Endothelial cell of umbilical vein (primary cell): ENCODE measurements at regions not wholly inside any gene's neighbourhood (a gene's known extent, or its start where the extent isn't known, plus 50 kb on each side); places are given as distances from the start of the nearest gene placed in this dataset.

Source experiments
- BruUV-seq: library from RNA; stranded (reverse); fragments of 400-500 nt; replicated peaks from 2 replicates; lab custom pipeline; 2021; lab: Mats Ljungman, UMichigan
- CTCF ChIA-PET: fragments of 300-600, 350-600 bp; sonication (Branson Sonifier 250); formaldehyde crosslinking; loops from one replicate; lab custom pipeline; 2021; ENCODE audit warnings: antibody characterized with exemption, inconsistent platforms; lab: Charles Lee
- POLR2A ChIA-PET: fragments of 300-600, 350-600 bp; sonication (Branson Sonifier 250); formaldehyde crosslinking; loops from one replicate; lab custom pipeline; 2021; ENCODE audit warnings: antibody characterized with exemption, inconsistent platforms; lab: Charles Lee
- DNase-seq: peaks from one replicate; pipeline ENCODE4 v3.0.0-alpha.2; 2011; ENCODE audit warnings: low read depth, low spot score
- FAIRE-seq: peaks from 2 replicates; lab custom pipeline; 2011; peaks lifted over from hg19 to GRCh38; lab: Jason Lieb, UNC
- H2AFZ ChIP-seq: 2 replicates; pipeline ENCODE4 v1.6.0; 2012; ENCODE audit warnings: low read depth, low read length, control low read depth, inconsistent platforms
- H3K27ac ChIP-seq: 2 replicates; pipeline ENCODE4 v1.5.1; 2011; ENCODE audit warnings: low read depth, mild to moderate bottlenecking, control low read depth, low read length, moderate library complexity; ENCODE audit not compliant: insufficient read depth
- H3K27me3 ChIP-seq, 2 experiments: 2 replicates each; pipeline versions ENCODE4 v1.6.0 to v1.6.1; 2011; ENCODE audit warnings: low read length in 2 of 2, mixed read lengths in 1 of 2; ENCODE audit not compliant: control insufficient read depth in 2 of 2, insufficient read depth in 2 of 2
- H3K36me3 ChIP-seq, 2 experiments: 2 replicates in 1 of 2; 3 replicates in 1 of 2; pipeline ENCODE4 v1.5.1; 2011; ENCODE audit warnings: low read length in 2 of 2, mild to moderate bottlenecking in 1 of 2, moderate library complexity in 1 of 2; ENCODE audit not compliant: control insufficient read depth in 2 of 2, insufficient read depth in 2 of 2; ENCODE audit errors: extremely low read depth in 1 of 2
- H3K4me1 ChIP-seq: 3 replicates; pipeline ENCODE4 v1.5.1; 2011; ENCODE audit warnings: mild to moderate bottlenecking, low read length; ENCODE audit not compliant: control insufficient read depth, insufficient read depth; ENCODE audit errors: extremely low read depth
- H3K4me2 ChIP-seq: 2 replicates; pipeline ENCODE4 v1.6.1; 2011; ENCODE audit warnings: low read length, control low read depth, mixed read lengths; ENCODE audit not compliant: insufficient read depth
- H3K4me3 ChIP-seq, 3 experiments: fragments of 200-600 bp in 1 of 3; sonication (generic), shearing (Covaris generic) in 1 of 3; replicated peaks in 1 of 3; 2 replicates each; pipeline ENCODE4 v1.5.1; 2011 to 2016; ENCODE audit warnings: control low read depth in 3 of 3, low read length in 3 of 3, mild to moderate bottlenecking in 2 of 3, inconsistent platforms in 1 of 3, low read depth in 1 of 3, moderate library complexity in 1 of 3; ENCODE audit not compliant: insufficient read depth in 1 of 3
- H3K79me2 ChIP-seq: 2 replicates; pipeline ENCODE4 v1.6.0; 2012; ENCODE audit warnings: low read length, inconsistent platforms; ENCODE audit not compliant: control insufficient read depth, insufficient read depth
- H3K9ac ChIP-seq: replicated peaks from 2 replicates; pipeline ENCODE3; 2011; ENCODE audit warnings: low read length, control low read depth; ENCODE audit not compliant: insufficient read depth; ENCODE audit errors: extremely low read depth
- H3K9me1 ChIP-seq: replicated peaks from 3 replicates; pipeline ENCODE4 v1.6.0; 2011; ENCODE audit warnings: mild to moderate bottlenecking, low read length; ENCODE audit not compliant: control insufficient read depth, insufficient read depth; ENCODE audit errors: extremely low read depth
- H3K9me3 ChIP-seq: replicated peaks from 2 replicates; pipeline ENCODE4 v1.5.1; 2012; ENCODE audit warnings: low read length, inconsistent platforms; ENCODE audit not compliant: control insufficient read depth, insufficient read depth
- H4K20me1 ChIP-seq: replicated peaks from 2 replicates; pipeline ENCODE3; 2011; ENCODE audit warnings: mild to moderate bottlenecking, low read length; ENCODE audit not compliant: control insufficient read depth, insufficient read depth; ENCODE audit errors: extremely low read depth
- CTCF ChIP-seq, 2 donors: IDR thresholded peaks; 1 replicate in 1 of 2; 2 replicates in 1 of 2; pipeline ENCODE4 v1.5.1; 2011; ENCODE audit warnings: low read length in 2 of 2, mild to moderate bottlenecking in 2 of 2, moderate library complexity in 2 of 2, control low read depth in 1 of 2, inconsistent platforms in 1 of 2, low read depth in 1 of 2; ENCODE audit not compliant: insufficient read depth in 1 of 2; ENCODE audit errors: extremely low read depth in 1 of 2
- EZH2 ChIP-seq: IDR thresholded peaks from 2 replicates; pipeline ENCODE4 v1.6.1; 2012; ENCODE audit warnings: borderline replicate concordance, low read depth, mild to moderate bottlenecking, moderate library complexity, low read length, inconsistent platforms; ENCODE audit not compliant: severe bottlenecking
- FOS ChIP-seq: IDR thresholded peaks from 2 replicates; pipeline ENCODE4 v1.6.1; 2011; ENCODE audit warnings: mild to moderate bottlenecking, low read length, moderate library complexity, borderline replicate concordance; ENCODE audit not compliant: insufficient read depth
- GATA2 ChIP-seq: IDR thresholded peaks from 2 replicates; pipeline ENCODE4 v1.7.0; 2011; ENCODE audit warnings: low read depth, mild to moderate bottlenecking, moderate library complexity, mixed read lengths, low read length; ENCODE audit not compliant: insufficient read length, insufficient read depth
- JUN ChIP-seq: IDR thresholded peaks from 2 replicates; pipeline ENCODE4 v1.6.1; 2011; ENCODE audit warnings: borderline replicate concordance, low read depth; ENCODE audit not compliant: insufficient read length, insufficient read depth
- MAX ChIP-seq: IDR thresholded peaks from 2 replicates; pipeline ENCODE4 v1.6.1; 2011; ENCODE audit not compliant: insufficient read depth, insufficient read length
- MYC ChIP-seq: IDR thresholded peaks from one replicate; pipeline ENCODE4 v1.6.1; 2011; ENCODE audit warnings: mild to moderate bottlenecking, low read depth, low read length
- POLR2A ChIP-seq: IDR thresholded peaks from 2 replicates; pipeline ENCODE4 v1.6.1; 2012; ENCODE audit warnings: low read depth, mild to moderate bottlenecking, control low read depth, low read length
- POLR2AphosphoS5 ChIP-seq: IDR thresholded peaks from 2 replicates; pipeline ENCODE4 v1.6.1; 2012; ENCODE audit warnings: low read depth, mild to moderate bottlenecking, control low read depth, low read length, moderate library complexity; ENCODE audit not compliant: insufficient read depth
- dilution Hi-C: fragments of 300-500 bp; cut with MboI; formaldehyde crosslinking; loops from one replicate; pipeline ENCODE4 v1.15.0; 2019; ENCODE audit warnings: low sequenced_read_pairs; ENCODE audit not compliant: extremely low pct_ligation_motif_present
- intact Hi-C: fragments of 100-400 bp; cut with micrococcal nuclease; formaldehyde crosslinking; loops from one replicate; pipeline ENCODE4 v1.10.0; 2022

GRCh38 chr11:70506986-70507385 is 108.7 kb downstream of the CTTN start:
- no peak overlapping the region for H2AFZ ChIP-seq
- no peaks in the 10 kb centered on the region for H3K36me3 ChIP-seq
- no peak for TF ChIP-seq FOS
- TF ChIP-seq GATA2, result no peak
- TF ChIP-seq POLR2A, result no peak
- no peak for TF ChIP-seq CTCF (IDR thresholded peaks at IDR 0.05; ENCODE audit: extremely low read depth in 1 of 2, insufficient read depth in 1 of 2, low read depth in 1 of 2, low read length in 2 of 2)
- TF ChIP-seq EZH2, result no peak
- TF ChIP-seq POLR2AphosphoS5, result no peak
- no peak for TF ChIP-seq MYC
- no peak for TF ChIP-seq MAX
- TF ChIP-seq JUN, result no peak
- POLR2A ChIA-PET, result no interaction called here
- H3K79me2 ChIP-seq, result no peaks in the 10 kb centered on the region
- H3K4me1 ChIP-seq, result no peaks in the 10 kb centered on the region
- H4K20me1 ChIP-seq, result no peaks in the 10 kb centered on the region
- no peaks in the 10 kb centered on the region for H3K9me3 ChIP-seq
- H3K9me1 ChIP-seq, result no peaks in the 10 kb centered on the region
- intact Hi-C loops, result no loop called here
- no peak for DNase-seq
- CTCF ChIA-PET, result no interaction called here
- FAIRE-seq, result no peak
- H3K27ac ChIP-seq, result no peak overlapping the region
- no peak overlapping the region for H3K4me3 ChIP-seq
- dilution Hi-C loops, result no loop called here
- no peak overlapping the region for H3K4me2 ChIP-seq
- H3K27me3 ChIP-seq, result no peaks in the 10 kb centered on the region
- H3K9ac ChIP-seq, result no peak overlapping the region
- BruUV-seq, result no TSS peak
